PC-3 (cell line): ENCODE measurements at regions not wholly inside any gene's neighbourhood (a gene's known extent, or its start where the extent isn't known, plus 50 kb on each side); places are given as distances from the start of the nearest gene placed in this dataset.

Experiments
- CTCF ChIP-seq: fragments of 300-600 bp; sonication (generic); conservative IDR thresholded peaks from 2 replicates; pipeline ENCODE4 v1.5.1; 2017; ENCODE audit warnings: antibody characterized with exemption, low read depth, mild to moderate bottlenecking, low read length
- EZH2 ChIP-seq: fragments of 300-600 bp; sonication (generic); IDR thresholded peaks from one replicate; pipeline ENCODE4 v1.6.1; 2017; ENCODE audit warnings: antibody characterized with exemption, mild to moderate bottlenecking, low read length; ENCODE audit not compliant: unreplicated experiment
- EZH2phosphoT487 ChIP-seq: fragments of 300-600 bp; sonication (generic); IDR thresholded peaks from 2 replicates; pipeline ENCODE4 v1.6.1; 2018; ENCODE audit warnings: mild to moderate bottlenecking, antibody characterized with exemption, low read length, borderline replicate concordance

DNA sequence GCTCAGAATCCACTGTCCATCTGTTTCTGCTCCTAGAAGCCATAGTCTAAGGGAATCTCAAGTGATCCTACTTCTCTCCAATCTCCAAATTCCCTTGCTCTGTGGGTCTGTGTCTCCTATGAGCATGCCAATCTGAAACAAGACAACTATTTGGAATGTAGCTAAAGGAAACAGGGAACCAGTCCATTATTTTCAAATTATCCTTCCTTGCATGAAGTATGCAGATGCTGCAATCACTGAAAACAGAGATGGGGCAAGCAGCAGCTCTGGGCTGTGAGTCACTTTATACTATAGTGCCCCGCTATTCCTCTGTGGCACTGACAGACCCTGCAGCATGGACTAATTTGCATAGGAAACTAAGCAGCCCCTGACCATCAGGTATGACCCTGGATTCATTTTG lies 76.9 kb upstream of the PRSS58 start:
- TF ChIP-seq CTCF (no peak), EZH2 (no peak), EZH2phosphoT487 (no peak)
